ENCODE measurements at regions not wholly inside any gene's neighbourhood (a gene's known extent, or its start where the extent isn't known, plus 50 kb on each side); places are given as distances from the start of the nearest gene placed in this dataset.

DNA sequence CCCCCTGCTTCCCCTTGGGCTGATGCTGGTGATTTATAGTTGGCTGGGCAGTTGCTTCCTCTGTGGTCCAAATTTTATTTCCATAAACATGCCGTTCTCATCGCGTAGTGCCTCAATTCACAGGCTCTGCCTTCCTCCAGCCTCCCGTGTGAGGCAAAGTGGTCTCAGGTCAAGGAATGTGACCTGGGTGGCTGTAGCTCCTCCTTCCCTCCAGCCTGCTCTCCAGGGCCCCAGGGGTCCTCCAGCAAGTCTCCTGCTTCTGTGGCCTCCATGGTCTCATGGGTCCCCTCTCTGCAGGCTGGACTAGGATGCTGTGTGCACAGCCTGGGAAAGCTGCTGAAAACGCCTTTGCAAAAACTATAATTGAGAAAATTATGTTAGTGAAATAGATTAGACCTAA, 694.1 kb downstream of the BRD1 start:
- no peak for TF ChIP-seq TAF1 (IDR thresholded peaks at IDR 0.05; ENCODE audit: low read depth, low read length)
- TF ChIP-seq POLR2A (IDR thresholded peaks at IDR 0.05; ENCODE audit: low read depth, low read length) = no peak

Measured in GM12891 (cell line).